Non-pigmented ciliary epithelial cell (primary cell): ENCODE measurements at regions not wholly inside any gene's neighbourhood (a gene's known extent, or its start where the extent isn't known, plus 50 kb on each side); places are given as distances from the start of the nearest gene placed in this dataset.
"Not testable (repeated sequence)": the region's sequence is repeated elsewhere in the genome, so short reads cannot be mapped to it uniquely, and the experiment has no call there.

ENCODE experiments used
- DNase-seq: peaks from one replicate; pipeline ENCODE4 v3.0.0-alpha.2; 2010; ENCODE audit warnings: low read depth

DNA sequence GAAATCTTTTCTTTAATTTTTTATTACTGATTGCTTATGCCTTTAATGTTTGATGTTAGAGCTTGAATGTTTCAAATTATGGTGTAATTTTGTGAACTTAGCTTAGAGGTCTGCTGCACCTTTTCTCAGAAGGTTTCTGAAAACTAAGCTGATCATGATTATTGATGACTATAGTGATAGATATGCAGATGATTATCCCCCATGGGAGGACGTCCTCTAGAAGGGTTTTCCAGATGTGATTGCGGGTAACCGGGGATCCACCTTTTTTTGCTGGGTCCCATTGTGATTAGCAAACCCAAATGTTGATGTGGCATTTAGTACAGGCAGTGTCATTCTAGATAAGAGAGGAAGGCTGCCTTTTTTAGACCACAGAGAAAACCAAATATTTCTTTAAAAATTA is 272.9 kb downstream of the FBXO8 start:
- no peak for DNase-seq

DNA sequence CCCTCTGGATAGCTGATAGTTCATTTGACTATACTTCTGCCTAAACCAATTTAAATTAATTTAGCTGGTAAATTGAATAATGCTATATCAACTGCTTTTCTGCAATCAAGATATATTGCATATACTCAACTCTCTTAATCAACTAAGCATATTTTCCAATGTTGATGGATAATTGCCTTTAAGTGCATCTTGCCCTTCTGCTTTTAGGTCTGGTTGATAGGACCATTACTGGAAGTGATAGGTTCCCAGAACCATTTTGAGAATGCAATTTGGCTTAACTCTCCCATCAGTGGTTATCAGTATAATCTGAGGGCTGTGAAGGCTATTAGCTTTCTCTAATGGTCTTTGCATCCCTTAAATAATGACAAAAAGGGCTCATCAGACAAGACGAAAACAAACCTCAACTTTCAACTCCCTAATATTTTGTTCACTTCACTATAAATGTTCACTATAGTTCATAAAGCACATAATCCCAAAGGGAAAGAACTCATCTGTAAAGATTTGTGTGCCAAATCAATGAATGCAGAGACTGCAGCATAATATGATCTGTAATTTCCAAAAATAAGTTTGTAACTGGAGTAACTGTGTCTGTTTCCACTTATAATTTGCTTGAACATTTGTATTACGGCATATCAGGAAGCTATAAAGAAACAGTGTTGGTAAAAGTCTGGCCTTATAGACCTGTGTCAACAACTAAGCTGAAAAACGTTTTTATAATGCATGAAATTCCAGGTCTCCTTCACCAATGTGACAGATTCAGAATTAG is 273.6 kb downstream of the FBXO8 start:
- no peak for DNase-seq

DNA sequence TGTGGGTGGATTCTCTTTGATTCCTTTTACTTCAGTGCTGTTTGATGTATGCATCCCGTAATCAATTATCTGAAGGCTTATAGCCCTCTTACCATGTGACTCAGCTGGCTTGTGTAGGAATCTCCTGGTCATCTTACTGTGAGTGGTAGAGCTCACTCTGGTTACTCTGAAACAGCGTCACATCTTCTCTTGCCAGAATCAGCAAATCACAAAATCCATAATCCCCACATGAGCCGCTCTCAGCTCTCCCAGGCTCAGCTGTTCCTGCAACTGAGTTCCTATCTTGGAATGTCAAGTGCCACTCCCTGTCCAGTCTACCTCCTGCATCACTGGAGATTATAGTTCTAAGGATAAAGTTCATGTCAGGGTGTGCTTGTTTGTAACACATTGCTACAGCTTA is 278.0 kb downstream of the FBXO8 start:
- DNase-seq = no peak

DNA sequence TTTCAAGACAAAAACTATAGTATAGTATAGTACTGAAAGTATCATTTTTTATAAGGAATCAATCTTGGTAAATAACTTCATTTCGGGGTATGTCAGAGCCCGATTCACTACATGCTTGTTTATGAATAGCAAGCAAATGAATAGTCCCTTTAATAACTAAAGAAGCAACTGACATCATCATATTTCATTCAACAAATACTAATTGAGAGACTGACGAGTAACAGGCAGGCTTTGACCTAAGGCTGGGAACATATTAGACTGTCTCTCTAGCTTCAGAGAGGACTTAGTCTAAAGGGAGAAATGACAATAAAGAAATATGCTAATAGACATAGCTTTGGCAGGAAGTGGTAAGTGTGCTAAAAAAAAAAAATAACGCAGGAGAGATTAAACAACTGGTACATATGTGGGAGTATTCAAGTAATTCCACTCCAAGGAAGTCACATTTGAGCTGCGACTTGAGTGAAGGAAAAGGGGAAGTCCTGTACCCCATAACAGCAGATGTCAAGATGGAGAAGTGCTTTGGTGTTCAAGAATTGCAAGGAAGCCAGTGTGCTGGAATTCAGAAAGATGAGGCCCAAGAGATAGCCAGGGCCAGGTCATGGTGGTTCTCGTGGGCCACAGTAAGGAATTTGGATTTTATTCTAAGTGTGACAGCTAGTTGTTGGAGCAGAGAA is 284.9 kb downstream of the FBXO8 start:
- no peak for DNase-seq

DNA sequence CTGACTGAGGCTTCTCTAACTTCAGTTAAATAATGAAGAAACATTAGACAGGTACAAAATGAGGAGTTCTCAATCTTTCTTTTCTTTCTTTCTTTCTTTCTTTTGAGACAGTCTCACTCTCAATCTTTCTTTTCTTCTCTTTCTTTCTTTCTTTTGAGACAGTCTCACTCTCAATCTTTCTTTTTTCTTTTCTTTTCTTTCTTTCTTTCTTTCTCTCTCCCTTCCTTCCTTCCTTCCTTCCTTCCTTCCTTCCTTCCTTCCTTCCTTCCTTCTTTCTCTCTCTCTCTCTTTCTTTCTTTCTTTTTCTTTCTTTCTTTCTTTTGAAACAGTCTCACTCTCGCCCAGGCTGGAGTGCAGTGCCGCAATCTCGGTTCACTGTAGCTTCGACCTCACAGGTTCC is 287.7 kb downstream of the FBXO8 start:
- DNase-seq = not testable (repeated sequence)

- no peak for DNase-seq
Measured at GRCh38 chr4:173991814-173992213, 291.7 kb downstream of the FBXO8 start.

DNA sequence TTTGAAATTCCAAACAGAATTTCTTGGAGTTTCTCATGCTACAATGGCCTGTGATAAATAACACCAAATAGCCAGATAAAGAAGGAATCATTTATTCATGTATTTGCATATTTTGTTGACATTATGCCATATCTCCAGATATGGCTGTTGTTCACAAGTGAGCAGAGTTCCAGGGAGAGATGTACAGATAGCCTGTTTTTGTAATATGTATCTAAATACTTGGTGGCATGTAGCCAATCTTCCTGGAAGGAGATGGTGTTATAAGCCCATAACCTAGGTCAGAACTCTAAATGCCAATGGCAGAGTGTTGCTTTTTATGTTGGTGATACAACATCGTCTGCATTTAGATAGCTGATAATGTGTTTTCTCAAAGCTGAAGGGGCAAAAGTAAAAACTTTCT is 292.2 kb downstream of the FBXO8 start:
- no peak for DNase-seq

GRCh38 chr4:173990869-173991210 is 292.6 kb downstream of the FBXO8 start:
- no peak for DNase-seq

DNA sequence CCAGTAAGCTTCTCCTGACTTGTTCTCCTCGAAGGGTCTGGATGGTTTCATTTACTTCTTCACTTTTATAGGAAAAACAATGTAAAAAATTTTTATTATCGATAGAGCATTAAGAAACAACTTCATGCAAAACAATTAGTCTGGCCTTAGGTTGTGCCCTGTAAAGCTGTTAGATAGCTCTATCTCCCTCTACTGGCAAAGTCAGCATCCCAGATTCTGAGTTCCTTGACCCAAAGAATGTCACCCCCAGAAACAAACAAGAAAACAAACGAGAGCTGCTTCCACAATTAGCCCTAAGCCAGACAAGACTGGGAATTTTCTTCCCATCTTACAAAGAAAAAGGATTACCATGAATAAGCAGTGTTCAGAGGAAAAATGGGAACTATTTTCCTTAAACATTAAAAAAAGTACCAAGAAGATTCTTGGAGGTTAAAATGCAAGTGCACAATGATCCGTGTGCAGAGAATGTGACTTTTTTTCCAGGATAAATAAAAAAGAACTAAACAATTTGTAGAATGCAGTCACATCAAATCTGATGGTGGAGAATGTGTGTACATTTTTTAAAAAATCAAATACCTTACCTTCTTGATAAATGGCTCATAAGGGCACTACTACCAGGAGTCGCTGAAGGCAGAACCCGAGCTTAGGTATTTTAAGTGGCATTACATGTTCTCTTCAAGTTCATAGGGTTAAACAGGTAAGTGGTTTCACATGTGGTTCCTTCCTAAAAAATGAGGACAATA is 293.2 kb downstream of the FBXO8 start:
- DNase-seq = peak; percentile 5

DNA sequence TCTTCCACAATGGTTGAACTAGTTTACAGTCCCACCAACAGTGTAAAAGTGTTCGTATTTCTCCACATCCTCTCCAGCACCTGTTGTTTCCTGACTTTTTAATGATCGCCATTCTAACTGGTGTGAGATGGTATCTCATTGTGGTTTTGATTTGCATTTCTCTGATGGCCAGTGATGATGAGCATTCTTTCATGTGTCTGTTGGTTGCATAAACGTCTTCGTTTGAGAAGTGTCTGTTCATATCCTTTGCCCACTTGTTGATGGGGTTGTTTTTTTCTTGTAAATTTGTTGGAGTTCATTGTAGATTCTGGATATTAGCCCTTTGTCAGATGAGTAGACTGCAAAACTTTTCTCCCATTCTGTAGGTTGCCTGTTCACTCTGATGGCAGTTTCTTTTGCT is 319.9 kb downstream of the FBXO8 start:
- DNase-seq = not testable (repeated sequence)

DNA sequence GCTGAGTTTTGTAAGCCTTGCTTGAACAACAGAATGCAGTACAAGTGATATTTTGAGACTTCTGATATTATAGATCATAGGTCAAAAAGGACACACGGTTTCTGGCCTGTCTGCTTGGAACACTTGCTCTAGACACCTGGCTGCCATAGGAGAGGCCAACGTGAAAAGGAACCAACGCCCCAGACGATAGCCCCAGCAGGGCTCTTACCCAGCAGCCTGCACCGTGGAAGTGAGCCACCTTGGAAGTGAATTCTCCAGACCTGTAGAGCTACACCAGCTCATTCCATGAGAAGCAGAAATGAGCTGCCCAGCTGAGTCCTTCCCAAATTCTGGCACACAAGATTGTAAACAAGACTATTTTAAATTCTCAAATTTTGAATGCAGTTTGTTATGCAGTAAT is 323.1 kb downstream of the FBXO8 start:
- no peak for DNase-seq

GRCh38 chr4:173958445-173958844 is 325.0 kb downstream of the FBXO8 start:
- peak; percentile 26 for DNase-seq

DNA sequence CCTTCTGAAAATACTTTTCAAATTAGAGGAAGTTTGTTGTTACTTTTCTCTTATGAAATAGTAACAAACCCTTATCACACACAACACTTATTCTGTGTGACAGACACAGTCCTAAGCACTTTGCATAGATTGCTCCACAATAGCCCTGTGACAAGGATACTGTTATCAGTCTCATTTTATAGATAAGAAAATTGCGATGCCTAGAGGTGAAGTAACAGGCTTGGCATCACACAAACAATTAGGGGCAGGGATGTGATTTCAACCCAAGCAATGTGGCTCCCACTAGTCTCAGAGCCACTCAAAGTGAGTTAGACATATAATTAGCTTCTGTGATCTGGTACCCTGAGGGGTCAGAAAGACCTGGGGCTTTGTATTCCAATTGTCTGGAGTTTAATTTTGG is 339.9 kb downstream of the FBXO8 start:
- no peak for DNase-seq

DNA sequence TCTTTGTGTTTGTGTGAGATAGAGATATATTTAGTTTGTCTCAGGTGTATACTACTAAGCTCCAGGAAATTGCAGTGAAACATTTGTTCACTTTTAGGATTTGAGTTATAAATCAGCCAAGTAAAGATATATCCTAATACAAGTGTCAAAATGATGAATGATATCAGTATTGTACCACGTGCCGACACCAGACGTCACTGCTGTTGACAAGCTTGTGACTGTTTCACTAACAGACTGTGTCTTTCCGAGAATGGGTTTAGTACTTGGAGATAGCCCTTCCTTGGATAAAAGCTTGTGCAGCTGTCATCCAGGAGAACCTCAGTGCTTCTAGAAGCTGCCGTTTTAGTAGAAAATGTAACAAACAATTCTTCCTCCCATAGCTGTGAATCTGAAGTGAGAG is 343.3 kb downstream of the FBXO8 start:
- no peak for DNase-seq

DNA sequence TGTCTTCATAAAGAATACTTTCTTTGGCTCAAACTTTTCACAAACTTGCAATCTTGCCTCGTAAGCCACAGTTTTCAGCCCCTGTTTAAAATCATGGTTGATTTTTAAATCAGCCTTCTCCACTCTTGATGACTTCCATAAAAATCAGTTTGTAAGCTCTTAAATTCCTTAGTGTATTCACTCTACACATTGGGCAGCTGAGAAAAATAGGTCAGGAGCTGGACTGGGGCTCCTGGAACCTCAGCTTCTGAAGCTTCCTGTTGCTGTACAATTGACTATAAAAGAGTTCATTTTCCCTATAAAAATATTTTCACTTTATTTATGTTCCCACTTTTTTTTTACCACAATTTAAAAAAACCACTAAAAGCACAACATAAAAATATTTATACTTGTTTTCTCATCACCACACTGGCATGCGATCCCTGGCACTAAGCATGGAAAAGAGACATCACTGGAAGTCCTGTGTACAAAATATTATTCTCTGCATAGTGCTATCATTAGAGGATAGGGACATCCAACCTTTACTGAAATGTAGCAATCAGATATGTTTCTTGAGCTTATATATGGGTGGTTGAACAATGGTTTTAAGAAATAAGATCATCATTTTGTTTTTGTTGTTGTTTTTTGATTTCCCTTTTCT is 345.7 kb downstream of the FBXO8 start:
- no peak for DNase-seq

DNA sequence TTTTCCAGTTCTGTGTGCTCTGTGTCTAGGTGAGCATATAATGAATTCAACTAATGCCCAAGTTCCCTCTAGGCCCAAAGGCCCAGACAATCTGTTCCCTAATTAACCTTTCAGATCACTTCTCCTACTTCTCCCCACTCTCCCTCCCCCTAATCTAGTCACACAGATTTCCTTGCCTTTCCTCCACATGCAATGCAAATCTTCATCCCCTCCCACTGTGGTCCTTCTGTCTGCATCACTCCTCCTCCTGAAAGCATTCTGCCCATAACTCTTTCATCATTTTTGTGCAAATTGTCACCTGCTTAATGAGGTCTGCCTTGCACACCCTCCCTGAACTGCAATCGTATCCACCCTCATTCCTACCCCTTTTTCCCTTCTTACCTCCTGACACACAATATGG is 346.6 kb downstream of the FBXO8 start:
- no peak for DNase-seq

DNA sequence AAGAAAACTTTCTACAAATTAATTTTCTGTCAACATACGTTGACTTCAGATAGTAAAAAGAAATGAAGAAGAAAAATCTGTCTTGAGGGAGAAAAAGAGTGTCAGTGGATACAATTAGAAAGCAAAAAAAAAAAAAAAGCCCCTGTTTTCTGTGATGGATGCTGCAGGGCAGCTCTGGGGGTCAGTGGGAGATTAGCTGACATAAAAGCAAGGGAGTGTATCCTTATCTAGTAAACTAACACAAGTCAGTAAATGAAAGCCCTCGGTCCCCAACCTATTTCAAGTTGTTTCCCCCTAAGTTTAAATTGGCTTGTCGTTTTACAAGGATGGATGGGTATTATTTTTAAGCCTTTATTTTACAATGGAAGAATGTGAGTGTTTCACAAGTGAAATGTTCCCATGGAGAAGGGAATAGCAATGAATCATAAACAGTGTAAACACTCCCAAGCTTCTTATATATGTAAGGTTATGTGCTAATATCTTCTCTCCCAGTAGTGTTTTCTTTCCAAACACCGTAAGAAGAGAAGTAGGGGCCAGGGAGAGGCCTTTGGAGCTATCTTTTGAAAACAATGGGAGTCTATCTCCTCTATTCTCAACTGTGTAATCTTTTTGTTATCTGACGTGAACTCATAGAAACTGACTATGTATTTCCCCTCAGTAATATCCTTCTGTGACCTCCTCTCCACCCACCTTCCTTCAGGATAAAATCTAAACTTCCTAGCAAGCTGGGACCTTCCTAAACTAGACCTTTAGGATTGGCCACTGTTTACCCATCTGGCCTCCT is 347.7 kb downstream of the FBXO8 start:
- no peak for DNase-seq

GRCh38 chr4:173934933-173935620 is 348.4 kb downstream of the FBXO8 start:
- DNase-seq = no peak

GRCh38 chr4:173934201-173934600 is 349.3 kb downstream of the FBXO8 start:
- no peak for DNase-seq

DNA sequence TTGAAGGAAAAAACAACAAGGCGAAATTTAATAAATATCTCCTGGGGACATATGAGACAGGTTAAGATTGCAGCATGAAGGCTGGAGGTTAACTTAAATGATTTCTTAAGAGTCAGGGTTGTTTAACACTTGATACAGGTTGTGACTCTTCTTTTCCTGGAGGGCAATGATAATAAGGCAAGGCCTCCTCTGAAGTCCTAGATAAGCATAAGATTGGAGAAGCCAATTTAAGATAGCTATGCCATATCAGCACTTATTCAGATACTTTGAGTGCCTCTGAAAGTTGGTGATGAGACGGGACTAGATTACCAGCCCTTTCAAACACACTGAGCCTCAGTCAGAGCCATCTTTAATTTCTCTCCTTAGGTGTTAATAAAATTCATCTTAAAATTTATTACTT is 350.8 kb downstream of the FBXO8 start:
- no peak for DNase-seq

GRCh38 chr4:173930329-173930967 is 353.0 kb downstream of the FBXO8 start:
- no peak for DNase-seq
